ENCODE measurements at regions not wholly inside any gene's neighbourhood (a gene's known extent, or its start where the extent isn't known, plus 50 kb on each side); places are given as distances from the start of the nearest gene placed in this dataset.

DNA sequence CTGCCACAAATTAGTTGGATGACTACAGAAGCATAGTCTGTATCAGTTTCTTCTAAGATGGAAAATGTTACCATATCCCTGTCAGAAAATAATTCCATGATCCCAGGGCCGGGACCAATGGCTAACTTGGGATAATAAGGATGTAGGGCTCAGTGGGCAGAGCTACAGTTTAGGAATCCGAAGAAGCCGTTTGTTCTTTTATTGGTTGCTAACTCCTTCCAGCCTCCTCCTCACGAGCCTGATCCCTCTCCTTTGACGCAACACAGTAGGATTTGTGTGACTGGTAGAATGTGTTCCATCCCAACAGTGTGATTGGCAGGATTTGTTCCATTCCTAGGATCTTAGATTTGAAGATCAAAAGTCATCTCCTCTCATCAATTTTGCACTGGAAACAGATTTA is 496.9 kb downstream of the AGTPBP1 start:
- no CpG with 5 or more reads among the region's 5 CpGs for WGBS (ENCODE audit: insufficient coverage)
- no peak overlapping the region for H3K4me3 Mint-ChIP-seq

DNA sequence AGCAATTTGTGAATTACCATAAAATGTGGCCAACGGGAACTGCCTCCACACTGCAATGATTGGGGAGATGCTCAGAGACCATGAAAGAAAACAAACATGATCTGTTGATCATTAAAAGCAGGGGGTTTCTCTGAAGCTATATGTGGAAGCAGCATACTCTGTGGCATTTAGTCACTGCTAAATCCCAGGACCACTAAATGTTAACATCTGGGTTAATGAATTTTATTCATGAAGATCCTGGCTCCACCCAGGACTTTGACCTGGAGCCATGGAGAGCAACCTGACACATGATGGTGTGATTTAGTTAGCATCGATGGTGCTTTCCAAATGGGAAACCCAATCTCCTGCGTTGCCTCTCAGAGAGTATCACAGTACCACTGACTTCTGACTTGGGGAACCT is 497.8 kb downstream of the AGTPBP1 start:
- no peak overlapping the region for H3K4me3 ChIP-seq (replicated peaks in 1 of 3; ENCODE audit: low read depth in 2 of 3, low read length in 3 of 3)
- no peaks in the 10 kb centered on the region for H4K20me1 ChIP-seq (ENCODE audit: insufficient read depth, low read length)
- Mint-ChIP-seq H3K4me1 (no peaks in the 10 kb centered on the region), H3K4me3 (no peak overlapping the region), H3K27ac (no peak overlapping the region), H3K36me3 (no peaks in the 10 kb centered on the region), H3K9me3 (peaks cover 0 to 3% (median 0%) of the 10 kb centered on the region in 7 donors), H3K27me3 (ENCODE audit: low read depth in 3 of 3) (peaks cover 0 to 3% (median 3%) of the 10 kb centered on the region in 3 donors)
- H3K4me2 ChIP-seq (replicated peaks; ENCODE audit: extremely low read depth, low read length, poor library complexity, severe bottlenecking), result no peak overlapping the region
- no peak overlapping the region for H2AFZ ChIP-seq (ENCODE audit: insufficient read depth, low read depth, low read length, poor library complexity, severe bottlenecking)
- no peaks in the 10 kb centered on the region for H3K79me2 ChIP-seq (ENCODE audit: insufficient read depth, low read length)
- TF ChIP-seq, protein P1, sequence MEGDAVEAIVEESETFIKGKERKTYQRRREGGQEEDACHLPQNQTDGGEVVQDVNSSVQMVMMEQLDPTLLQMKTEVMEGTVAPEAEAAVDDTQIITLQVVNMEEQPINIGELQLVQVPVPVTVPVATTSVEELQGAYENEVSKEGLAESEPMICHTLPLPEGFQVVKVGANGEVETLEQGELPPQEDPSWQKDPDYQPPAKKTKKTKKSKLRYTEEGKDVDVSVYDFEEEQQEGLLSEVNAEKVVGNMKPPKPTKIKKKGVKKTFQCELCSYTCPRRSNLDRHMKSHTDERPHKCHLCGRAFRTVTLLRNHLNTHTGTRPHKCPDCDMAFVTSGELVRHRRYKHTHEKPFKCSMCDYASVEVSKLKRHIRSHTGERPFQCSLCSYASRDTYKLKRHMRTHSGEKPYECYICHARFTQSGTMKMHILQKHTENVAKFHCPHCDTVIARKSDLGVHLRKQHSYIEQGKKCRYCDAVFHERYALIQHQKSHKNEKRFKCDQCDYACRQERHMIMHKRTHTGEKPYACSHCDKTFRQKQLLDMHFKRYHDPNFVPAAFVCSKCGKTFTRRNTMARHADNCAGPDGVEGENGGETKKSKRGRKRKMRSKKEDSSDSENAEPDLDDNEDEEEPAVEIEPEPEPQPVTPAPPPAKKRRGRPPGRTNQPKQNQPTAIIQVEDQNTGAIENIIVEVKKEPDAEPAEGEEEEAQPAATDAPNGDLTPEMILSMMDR (IDR thresholded peaks at IDR 0.05), result no peak
- H3K36me3 ChIP-seq (replicated peaks in 1 of 2; ENCODE audit: control insufficient read depth in 1 of 2, insufficient read depth in 2 of 2, low read length in 2 of 2), result no peaks in the 10 kb centered on the region
- H3K27me3 ChIP-seq (ENCODE audit: control insufficient read depth in 2 of 2, insufficient read depth in 2 of 2, low read length in 2 of 2), result no peaks in the 10 kb centered on the region
- intact Hi-C loops (cut with micrococcal nuclease), result no loop called here
- H3K4me1 ChIP-seq (ENCODE audit: control insufficient read depth in 1 of 2, insufficient read depth in 2 of 2, low read length in 2 of 2), result no peaks in the 10 kb centered on the region
- peaks cover 0 to 3% of the 10 kb centered on the region in 2 donors for H3K9me3 ChIP-seq (replicated peaks in 1 of 2; ENCODE audit: control insufficient read depth in 1 of 2, insufficient read depth in 1 of 2, low read length in 2 of 2)
- no peak overlapping the region for H3K9ac ChIP-seq (ENCODE audit: insufficient read depth, low read length, poor library complexity, severe bottlenecking)
- no peak for DNase-seq
- no peak overlapping the region for H3K27ac ChIP-seq (ENCODE audit: low read depth in 1 of 2, low read length in 2 of 2)
- 81% methylated on average over 3 of the region's 3 CpGs for WGBS (ENCODE audit: insufficient coverage)

More for the DNA sequence above, 496.9 kb downstream of the AGTPBP1 start:
- no peaks in the 10 kb centered on the region for H3K36me3 ChIP-seq (replicated peaks in 1 of 2; ENCODE audit: control insufficient read depth in 1 of 2, insufficient read depth in 2 of 2, low read length in 2 of 2)
- Mint-ChIP-seq H3K9me3 (peaks cover 0 to 3% (median 1%) of the 10 kb centered on the region in 7 donors), H3K4me1 (no peaks in the 10 kb centered on the region), H3K27ac (no peak overlapping the region), H3K36me3 (no peaks in the 10 kb centered on the region), H3K27me3 (ENCODE audit: low read depth in 3 of 3) (peaks cover 0 to 3% (median 3%) of the 10 kb centered on the region in 3 donors)
- H3K27me3 ChIP-seq (ENCODE audit: control insufficient read depth in 2 of 2, insufficient read depth in 2 of 2, low read length in 2 of 2), result no peaks in the 10 kb centered on the region
- H3K4me2 ChIP-seq (replicated peaks; ENCODE audit: extremely low read depth, low read length, poor library complexity, severe bottlenecking), result no peak overlapping the region
- no peaks in the 10 kb centered on the region for H3K4me1 ChIP-seq (ENCODE audit: control insufficient read depth in 1 of 2, insufficient read depth in 2 of 2, low read length in 2 of 2)
- no peaks in the 10 kb centered on the region for H4K20me1 ChIP-seq (ENCODE audit: insufficient read depth, low read length)
- H3K9ac ChIP-seq (ENCODE audit: insufficient read depth, low read length, poor library complexity, severe bottlenecking), result no peak overlapping the region
- H3K4me3 ChIP-seq (replicated peaks in 1 of 3; ENCODE audit: low read depth in 2 of 3, low read length in 3 of 3), result no peak overlapping the region
- intact Hi-C loops (cut with micrococcal nuclease), result no loop called here
- no peak for DNase-seq
- H3K9me3 ChIP-seq (replicated peaks in 1 of 2; ENCODE audit: control insufficient read depth in 1 of 2, insufficient read depth in 1 of 2, low read length in 2 of 2), result no peaks in the 10 kb centered on the region
- H2AFZ ChIP-seq (ENCODE audit: insufficient read depth, low read depth, low read length, poor library complexity, severe bottlenecking), result no peak overlapping the region
- no peak overlapping the region for H3K27ac ChIP-seq (ENCODE audit: low read depth in 1 of 2, low read length in 2 of 2)
- TF ChIP-seq, protein P1 (IDR thresholded peaks at IDR 0.05), result no peak
- H3K79me2 ChIP-seq (ENCODE audit: insufficient read depth, low read length), result no peaks in the 10 kb centered on the region

All from CD14-positive monocyte (primary cell).